ENCODE measurements at regions not wholly inside any gene's neighbourhood (a gene's known extent, or its start where the extent isn't known, plus 50 kb on each side); places are given as distances from the start of the nearest gene placed in this dataset.

DNA sequence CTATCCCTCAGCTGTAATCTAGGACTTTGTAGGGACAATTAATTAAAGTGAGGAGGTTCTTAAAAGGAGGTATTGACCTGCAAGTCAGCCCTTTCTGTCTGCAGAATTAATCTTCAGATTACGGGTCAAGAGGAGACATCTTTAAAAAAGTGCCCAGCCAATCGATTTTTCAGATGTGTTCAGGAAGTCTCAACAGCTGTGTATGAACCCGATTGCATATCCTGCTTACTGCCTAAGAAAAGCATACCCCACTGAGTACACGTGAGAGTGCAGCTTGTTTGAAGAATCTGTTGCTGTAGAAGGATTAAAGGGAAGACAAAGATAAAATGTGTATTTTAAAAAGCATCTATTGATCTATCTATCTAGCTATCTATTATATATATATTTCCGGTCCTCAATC, 1194.5 kb downstream of the UQCRFS1 start:
- Histone ChIP-seq H3K9me3 (no peaks in the 10 kb centered on the region), H3K36me3 (ENCODE audit: control insufficient read depth in 2 of 2, extremely low read depth in 1 of 2, insufficient read depth in 1 of 2, low read length in 1 of 2) (no peaks in the 10 kb centered on the region), H3K4me1 (ENCODE audit: control insufficient read depth in 1 of 2, extremely low read depth in 1 of 2, insufficient read depth in 2 of 2, low read length in 2 of 2) (no peaks in the 10 kb centered on the region), H3K27ac (ENCODE audit: low read length) (no peak overlapping the region), H3K4me3 (ENCODE audit: control insufficient read depth in 1 of 2, extremely low read depth in 1 of 2, low read length in 1 of 2) (no peak overlapping the region), H3K27me3 (replicated peaks in 1 of 2; ENCODE audit: control insufficient read depth in 2 of 2, extremely low read depth in 1 of 2, insufficient read depth in 2 of 2, low read length in 1 of 2) (no peaks in the 10 kb centered on the region)
- ATAC-seq (replicated peaks in 1 of 4): no peak
- DNase-seq: no peak
- no CpG with 5 or more reads among the region's 5 CpGs for WGBS (ENCODE audit: insufficient coverage)
- H3K36me3 Mint-ChIP-seq: no peaks in the 10 kb centered on the region
- no peak overlapping the region for H3K27ac Mint-ChIP-seq
- no peaks in the 10 kb centered on the region for H3K4me1 Mint-ChIP-seq
- H3K4me3 Mint-ChIP-seq: no peak overlapping the region
- no peaks in the 10 kb centered on the region for H3K27me3 Mint-ChIP-seq
- ChIA-PET CTCF (interaction anchor here in 1 of 2 donors (0.5 kb wide), 1 partner anchor 31 kb away, joined by 3 read pairs; no protein-coding TSS in a partner anchor), POLR2A (no interaction called here)
- peaks cover 0 to 5% (median 5%) of the 10 kb centered on the region in 3 donors for H3K9me3 Mint-ChIP-seq

DNA sequence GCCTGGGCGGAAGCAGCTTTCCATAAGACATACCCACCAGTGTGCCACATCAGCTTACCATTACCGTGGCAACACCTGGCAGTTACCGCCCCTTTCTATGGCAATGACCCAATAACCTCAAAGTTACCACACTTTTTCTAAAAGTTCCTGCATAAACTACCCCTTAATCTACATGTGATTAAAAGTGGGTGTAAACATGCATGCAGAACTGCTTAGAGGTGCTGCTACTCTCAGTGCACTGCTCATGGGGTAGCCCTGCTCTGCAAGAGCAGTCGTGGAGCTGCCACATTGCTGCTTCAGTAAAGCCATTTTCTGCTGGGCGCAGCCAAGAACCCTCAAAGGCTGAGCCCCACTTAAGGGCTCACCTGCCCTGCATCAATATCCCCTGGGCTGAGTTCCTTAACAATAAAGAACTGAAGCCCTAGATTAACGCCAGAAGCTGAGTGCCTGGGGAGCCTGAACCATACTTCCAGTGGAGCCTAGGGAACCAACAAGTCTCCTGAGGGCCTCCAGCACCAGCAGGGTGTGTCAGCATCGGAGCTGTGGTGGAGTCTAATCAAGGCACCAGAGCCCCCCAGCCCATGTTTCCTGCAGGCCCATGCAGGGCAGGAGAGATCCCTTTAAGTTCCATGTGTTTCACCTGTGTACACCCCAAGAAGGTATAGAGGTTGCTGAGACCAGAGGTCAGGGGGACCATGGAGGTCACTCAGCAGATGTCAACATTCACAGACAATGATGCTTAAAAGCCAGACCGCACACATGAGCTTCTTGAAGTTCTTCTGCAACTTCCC, 1198.1 kb downstream of the UQCRFS1 start:
- 66% methylated on average over 5 of the region's 8 CpGs for WGBS (ENCODE audit: insufficient coverage)
- H3K27me3 Mint-ChIP-seq: no peaks in the 10 kb centered on the region
- Histone ChIP-seq H3K9me3 (no peaks in the 10 kb centered on the region), H3K4me1 (ENCODE audit: control insufficient read depth in 1 of 2, extremely low read depth in 1 of 2, insufficient read depth in 2 of 2, low read length in 2 of 2) (no peaks in the 10 kb centered on the region), H3K4me3 (ENCODE audit: control insufficient read depth in 1 of 2, extremely low read depth in 1 of 2, low read length in 1 of 2) (no peak overlapping the region), H3K27ac (ENCODE audit: low read length) (no peak overlapping the region), H3K27me3 (replicated peaks in 1 of 2; ENCODE audit: control insufficient read depth in 2 of 2, extremely low read depth in 1 of 2, insufficient read depth in 2 of 2, low read length in 1 of 2) (no peaks in the 10 kb centered on the region), H3K36me3 (ENCODE audit: control insufficient read depth in 2 of 2, extremely low read depth in 1 of 2, insufficient read depth in 1 of 2, low read length in 1 of 2) (no peaks in the 10 kb centered on the region)
- no peak overlapping the region for H3K4me3 Mint-ChIP-seq
- peaks cover 3 to 16% (median 5%) of the 10 kb centered on the region in 3 donors for H3K9me3 Mint-ChIP-seq
- CTCF ChIA-PET: no interaction called here
- ATAC-seq (replicated peaks in 1 of 4): no peak
- no peak for DNase-seq
- no peaks in the 10 kb centered on the region for H3K4me1 Mint-ChIP-seq
- no peak overlapping the region for H3K27ac Mint-ChIP-seq
- no peaks in the 10 kb centered on the region for H3K36me3 Mint-ChIP-seq
- POLR2A ChIA-PET: no interaction called here

DNA sequence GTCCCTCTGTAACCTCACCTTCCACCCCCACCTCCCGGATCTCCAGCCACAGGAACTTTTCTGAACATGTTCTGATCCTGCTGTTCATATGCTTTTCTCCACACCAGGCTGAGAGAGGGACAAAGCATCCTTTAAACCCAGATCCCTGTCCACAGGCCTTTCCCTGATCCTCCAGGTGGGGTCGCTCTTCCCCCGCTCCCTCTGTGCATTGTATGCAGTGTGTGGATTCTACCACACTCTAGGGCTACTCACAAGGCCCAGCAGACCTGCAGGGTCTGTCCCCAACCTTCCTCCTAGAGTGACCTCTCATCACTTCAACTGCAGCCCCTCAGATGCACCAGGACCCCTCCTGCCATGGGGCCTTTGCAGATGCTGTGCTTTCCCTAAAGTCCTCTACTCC, 1200.6 kb downstream of the UQCRFS1 start:
- Mint-ChIP-seq H3K27ac (no peak overlapping the region), H3K27me3 (peaks cover 0 to 3% of the 10 kb centered on the region in 2 donors), H3K4me1 (no peaks in the 10 kb centered on the region), H3K4me3 (no peak overlapping the region), H3K36me3 (no peaks in the 10 kb centered on the region), H3K9me3 (peaks cover 7 to 16% (median 8%) of the 10 kb centered on the region in 3 donors)
- no peaks in the 10 kb centered on the region for H3K4me1 ChIP-seq (ENCODE audit: control insufficient read depth in 1 of 2, extremely low read depth in 1 of 2, insufficient read depth in 2 of 2, low read length in 2 of 2)
- H3K36me3 ChIP-seq (ENCODE audit: control insufficient read depth in 2 of 2, extremely low read depth in 1 of 2, insufficient read depth in 1 of 2, low read length in 1 of 2): no peaks in the 10 kb centered on the region
- 38% methylated on average over 1 of the region's 3 CpGs for WGBS (ENCODE audit: insufficient coverage)
- H3K4me3 ChIP-seq (ENCODE audit: control insufficient read depth in 1 of 2, extremely low read depth in 1 of 2, low read length in 1 of 2): no peak overlapping the region
- no peak for DNase-seq
- ChIA-PET POLR2A (no interaction called here), CTCF (no interaction called here)
- H3K9me3 ChIP-seq: no peaks in the 10 kb centered on the region
- H3K27ac ChIP-seq (ENCODE audit: low read length): no peak overlapping the region
- H3K27me3 ChIP-seq (replicated peaks in 1 of 2; ENCODE audit: control insufficient read depth in 2 of 2, extremely low read depth in 1 of 2, insufficient read depth in 2 of 2, low read length in 1 of 2): no peaks in the 10 kb centered on the region
- ATAC-seq (replicated peaks in 1 of 4): no peak

DNA sequence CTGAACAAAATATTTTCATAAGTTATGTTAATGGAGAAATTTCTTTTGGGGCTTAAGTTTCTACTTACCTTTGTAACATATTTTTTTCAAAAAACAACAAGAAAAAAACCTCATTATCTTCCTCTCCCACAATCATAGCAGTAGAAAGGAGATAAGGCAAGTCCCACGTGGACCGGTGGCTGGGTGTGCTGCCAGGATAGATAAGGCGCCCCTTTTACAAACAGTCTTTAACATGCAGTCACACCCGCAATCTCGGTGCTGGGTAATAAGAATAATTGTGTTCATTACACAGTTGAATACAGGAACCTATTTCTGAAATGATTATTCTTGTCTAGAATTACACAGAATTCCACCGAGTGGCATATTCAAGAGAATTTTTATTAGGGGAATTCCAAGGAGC, 1202.3 kb downstream of the UQCRFS1 start:
- H3K27me3 ChIP-seq (replicated peaks in 1 of 2; ENCODE audit: control insufficient read depth in 2 of 2, extremely low read depth in 1 of 2, insufficient read depth in 2 of 2, low read length in 1 of 2): no peaks in the 10 kb centered on the region
- no peak for ATAC-seq (replicated peaks in 1 of 4)
- no peaks in the 10 kb centered on the region for H3K4me1 Mint-ChIP-seq
- H3K36me3 Mint-ChIP-seq: no peaks in the 10 kb centered on the region
- ChIA-PET POLR2A (no interaction called here), CTCF (no interaction called here)
- no peaks in the 10 kb centered on the region for H3K9me3 ChIP-seq
- peaks cover 0 to 3% of the 10 kb centered on the region in 2 donors for H3K27me3 Mint-ChIP-seq
- no peak for DNase-seq
- WGBS (ENCODE audit: insufficient coverage): no CpG with 5 or more reads among the region's 6 CpGs
- H3K27ac ChIP-seq (ENCODE audit: low read length): no peak overlapping the region
- no peak overlapping the region for H3K4me3 ChIP-seq (ENCODE audit: control insufficient read depth in 1 of 2, extremely low read depth in 1 of 2, low read length in 1 of 2)
- H3K4me3 Mint-ChIP-seq: no peak overlapping the region
- H3K27ac Mint-ChIP-seq: no peak overlapping the region
- peaks cover 8 to 20% (median 11%) of the 10 kb centered on the region in 3 donors for H3K9me3 Mint-ChIP-seq
- H3K4me1 ChIP-seq (ENCODE audit: control insufficient read depth in 1 of 2, extremely low read depth in 1 of 2, insufficient read depth in 2 of 2, low read length in 2 of 2): no peaks in the 10 kb centered on the region
- no peaks in the 10 kb centered on the region for H3K36me3 ChIP-seq (ENCODE audit: control insufficient read depth in 2 of 2, extremely low read depth in 1 of 2, insufficient read depth in 1 of 2, low read length in 1 of 2)

DNA sequence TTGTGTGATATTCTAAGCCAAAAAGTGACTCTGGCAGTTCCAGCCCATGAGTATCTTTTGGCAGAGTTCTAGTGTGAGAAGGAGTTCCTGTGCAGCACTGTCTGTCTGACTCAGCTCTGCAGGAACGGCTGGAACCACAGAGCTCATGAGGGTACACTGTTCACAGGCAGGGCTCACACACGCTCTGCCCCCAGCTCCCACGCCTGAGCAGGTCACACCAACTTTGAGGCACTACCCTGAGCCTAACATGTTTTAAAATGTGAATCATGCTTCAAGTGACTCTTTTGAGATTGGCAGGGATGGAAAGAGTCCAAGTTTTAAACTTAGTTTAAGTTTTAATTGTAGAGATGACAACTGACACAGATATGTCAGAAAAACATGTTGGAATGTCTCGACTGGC, 1203.3 kb downstream of the UQCRFS1 start:
- peaks cover 8 to 20% (median 11%) of the 10 kb centered on the region in 3 donors for H3K9me3 Mint-ChIP-seq
- no peaks in the 10 kb centered on the region for H3K36me3 Mint-ChIP-seq
- no peak overlapping the region for H3K4me3 Mint-ChIP-seq
- CTCF ChIA-PET: no interaction called here
- no peaks in the 10 kb centered on the region for H3K4me1 ChIP-seq (ENCODE audit: control insufficient read depth in 1 of 2, extremely low read depth in 1 of 2, insufficient read depth in 2 of 2, low read length in 2 of 2)
- H3K27ac ChIP-seq (ENCODE audit: low read length): no peak overlapping the region
- no peak for DNase-seq
- H3K9me3 ChIP-seq: no peaks in the 10 kb centered on the region
- no peak overlapping the region for H3K27ac Mint-ChIP-seq
- no peaks in the 10 kb centered on the region for H3K27me3 ChIP-seq (replicated peaks in 1 of 2; ENCODE audit: control insufficient read depth in 2 of 2, extremely low read depth in 1 of 2, insufficient read depth in 2 of 2, low read length in 1 of 2)
- 75% methylated on average over 4 of the region's 4 CpGs for WGBS (ENCODE audit: insufficient coverage)
- POLR2A ChIA-PET: no interaction called here
- peaks cover 0 to 3% of the 10 kb centered on the region in 2 donors for H3K27me3 Mint-ChIP-seq
- no peak overlapping the region for H3K4me3 ChIP-seq (ENCODE audit: control insufficient read depth in 1 of 2, extremely low read depth in 1 of 2, low read length in 1 of 2)
- ATAC-seq (replicated peaks in 1 of 4): no peak
- no peaks in the 10 kb centered on the region for H3K36me3 ChIP-seq (ENCODE audit: control insufficient read depth in 2 of 2, extremely low read depth in 1 of 2, insufficient read depth in 1 of 2, low read length in 1 of 2)
- no peaks in the 10 kb centered on the region for H3K4me1 Mint-ChIP-seq

DNA sequence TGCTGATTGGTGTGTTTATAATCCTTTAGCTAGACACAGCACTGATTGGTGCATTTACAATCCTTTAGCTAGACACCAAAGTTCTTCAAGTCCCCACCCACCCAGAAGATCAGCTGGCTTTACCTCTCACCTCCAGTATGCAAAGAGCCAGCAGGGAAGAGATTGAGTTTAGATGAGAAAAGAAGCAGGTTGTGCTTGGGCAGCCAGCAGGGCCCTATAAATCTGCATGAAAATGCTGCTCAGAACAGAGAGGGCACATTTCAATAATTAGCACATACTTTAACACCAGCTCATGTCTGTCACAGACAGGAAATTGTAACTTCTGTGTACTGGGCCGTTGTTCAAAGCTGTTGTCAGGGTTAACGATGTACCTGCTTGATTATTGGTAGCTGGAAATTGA, 1204.3 kb downstream of the UQCRFS1 start:
- no peaks in the 10 kb centered on the region for H3K36me3 Mint-ChIP-seq
- POLR2A ChIA-PET: no interaction called here
- peaks cover 11 to 20% (median 11%) of the 10 kb centered on the region in 3 donors for H3K9me3 Mint-ChIP-seq

More for the DNA sequence above, 1204.3 kb downstream of the UQCRFS1 start:
- H3K4me3 Mint-ChIP-seq: no peak overlapping the region
- Histone ChIP-seq H3K4me3 (ENCODE audit: control insufficient read depth in 1 of 2, extremely low read depth in 1 of 2, low read length in 1 of 2) (no peak overlapping the region), H3K27ac (ENCODE audit: low read length) (no peak overlapping the region), H3K4me1 (ENCODE audit: control insufficient read depth in 1 of 2, extremely low read depth in 1 of 2, insufficient read depth in 2 of 2, low read length in 2 of 2) (no peaks in the 10 kb centered on the region), H3K27me3 (replicated peaks in 1 of 2; ENCODE audit: control insufficient read depth in 2 of 2, extremely low read depth in 1 of 2, insufficient read depth in 2 of 2, low read length in 1 of 2) (no peaks in the 10 kb centered on the region), H3K9me3 (no peaks in the 10 kb centered on the region), H3K36me3 (ENCODE audit: control insufficient read depth in 2 of 2, extremely low read depth in 1 of 2, insufficient read depth in 1 of 2, low read length in 1 of 2) (no peaks in the 10 kb centered on the region)
- no peaks in the 10 kb centered on the region for H3K4me1 Mint-ChIP-seq
- no peak for DNase-seq
- 100% methylated on average over 1 of the region's 2 CpGs for WGBS (ENCODE audit: insufficient coverage)
- H3K27me3 Mint-ChIP-seq: peaks cover 0 to 3% of the 10 kb centered on the region in 2 donors
- no peak overlapping the region for H3K27ac Mint-ChIP-seq
- CTCF ChIA-PET: no interaction called here
- ATAC-seq (replicated peaks in 1 of 4): no peak
